Left ventricle myocardium inferior (tissue), 1 donor: ENCODE measurements at regions not wholly inside any gene's neighbourhood (a gene's known extent, or its start where the extent isn't known, plus 50 kb on each side); places are given as distances from the start of the nearest gene placed in this dataset.

ENCODE experiments used
- DNase-seq: peaks from one replicate; pipeline ENCODE4 v3.0.0-alpha.2; 2020
- H3K27ac ChIP-seq: fragments of 200-600 bp; replicated peaks from 2 replicates; pipeline ENCODE4 v1.8.0; 2021
- H3K27me3 ChIP-seq: fragments of 200-600 bp; 2 replicates; pipeline ENCODE4 v1.8.0; 2021; ENCODE audit warnings: low read depth
- H3K36me3 ChIP-seq: fragments of 200-600 bp; 2 replicates; pipeline ENCODE4 v1.8.0; 2021
- H3K4me1 ChIP-seq: fragments of 200-600 bp; 2 replicates; pipeline ENCODE4 v1.8.0; 2021
- H3K4me3 ChIP-seq: fragments of 200-600 bp; 2 replicates; pipeline ENCODE4 v1.8.0; 2021; ENCODE audit warnings: mild to moderate bottlenecking, moderate library complexity
- H3K9me3 ChIP-seq: fragments of 200-600 bp; replicated peaks from 2 replicates; pipeline ENCODE4 v1.8.0; 2021
- intact Hi-C: fragments of 100-400 bp; cut with micrococcal nuclease; formaldehyde crosslinking; loops from one replicate; pipeline ENCODE4 v1.11.0; 2022
- TF ChIP-seq, protein P1 (sequence below): fragments of 200-600 bp; IDR thresholded peaks from 2 replicates; pipeline ENCODE4 v1.8.0; 2021; ENCODE audit warnings: antibody characterized with exemption, mild to moderate bottlenecking, borderline replicate concordance
- donor health status: DM: no; HTN: yes; CAD: no; lungs with severe emphysema.

DNA sequence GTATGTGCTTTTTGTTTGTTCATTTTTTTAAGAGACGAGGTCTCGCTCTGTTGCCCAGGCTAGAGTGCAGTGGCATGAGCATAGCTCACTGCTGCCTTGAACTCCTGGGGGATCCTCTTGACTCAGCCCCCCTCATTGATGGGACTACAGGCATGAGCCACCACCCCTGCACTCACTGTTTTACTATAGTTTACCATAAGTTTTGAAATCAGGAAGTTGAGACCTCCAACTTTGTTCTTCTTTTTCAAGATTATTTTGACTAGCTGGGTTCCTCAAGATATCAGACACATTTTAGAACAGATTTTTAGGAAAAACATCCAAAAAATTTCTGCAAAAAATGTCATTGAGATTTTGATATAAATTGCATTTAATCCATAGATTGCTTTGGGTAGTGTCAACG lies 120.4 kb upstream of the FGGY start:
- Histone ChIP-seq H3K27ac (no peak overlapping the region), H3K27me3 (no peaks in the 10 kb centered on the region), H3K9me3 (peaks cover 4% of the 10 kb centered on the region), H3K4me3 (no peak overlapping the region), H3K36me3 (no peaks in the 10 kb centered on the region), H3K4me1 (peaks cover 12% of the 10 kb centered on the region)
- no peak for DNase-seq
- TF ChIP-seq, protein P1, sequence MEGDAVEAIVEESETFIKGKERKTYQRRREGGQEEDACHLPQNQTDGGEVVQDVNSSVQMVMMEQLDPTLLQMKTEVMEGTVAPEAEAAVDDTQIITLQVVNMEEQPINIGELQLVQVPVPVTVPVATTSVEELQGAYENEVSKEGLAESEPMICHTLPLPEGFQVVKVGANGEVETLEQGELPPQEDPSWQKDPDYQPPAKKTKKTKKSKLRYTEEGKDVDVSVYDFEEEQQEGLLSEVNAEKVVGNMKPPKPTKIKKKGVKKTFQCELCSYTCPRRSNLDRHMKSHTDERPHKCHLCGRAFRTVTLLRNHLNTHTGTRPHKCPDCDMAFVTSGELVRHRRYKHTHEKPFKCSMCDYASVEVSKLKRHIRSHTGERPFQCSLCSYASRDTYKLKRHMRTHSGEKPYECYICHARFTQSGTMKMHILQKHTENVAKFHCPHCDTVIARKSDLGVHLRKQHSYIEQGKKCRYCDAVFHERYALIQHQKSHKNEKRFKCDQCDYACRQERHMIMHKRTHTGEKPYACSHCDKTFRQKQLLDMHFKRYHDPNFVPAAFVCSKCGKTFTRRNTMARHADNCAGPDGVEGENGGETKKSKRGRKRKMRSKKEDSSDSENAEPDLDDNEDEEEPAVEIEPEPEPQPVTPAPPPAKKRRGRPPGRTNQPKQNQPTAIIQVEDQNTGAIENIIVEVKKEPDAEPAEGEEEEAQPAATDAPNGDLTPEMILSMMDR = no peak
- intact Hi-C loops = no loop called here

DNA sequence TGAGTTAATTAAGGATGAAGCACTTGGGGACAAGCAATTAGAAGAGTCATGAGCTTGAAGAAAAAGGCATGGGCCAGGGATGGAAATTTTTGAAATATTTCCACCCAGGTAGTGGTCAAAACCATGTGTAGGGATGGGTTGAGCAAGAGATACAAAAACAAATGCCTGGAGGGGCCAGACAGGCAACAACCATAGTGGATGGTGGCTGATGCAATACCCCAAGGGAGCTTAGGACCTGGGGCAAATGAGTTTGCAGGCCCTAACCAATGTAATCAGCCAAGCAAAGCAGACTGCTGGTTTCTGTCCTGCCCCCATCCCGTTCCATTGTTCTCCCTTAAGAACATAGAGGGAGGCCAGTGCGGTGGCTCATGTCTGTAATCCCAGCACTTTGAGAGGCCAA lies 119.1 kb upstream of the FGGY start:
- DNase-seq = no peak
- peaks cover 4% of the 10 kb centered on the region for H3K9me3 ChIP-seq
- TF ChIP-seq, protein P1 = no peak
- H3K27me3 ChIP-seq = no peaks in the 10 kb centered on the region
- intact Hi-C loops = no loop called here
- H3K27ac ChIP-seq = peak overlapping the region; percentile 52
- peaks cover 12% of the 10 kb centered on the region for H3K4me1 ChIP-seq
- no peak overlapping the region for H3K4me3 ChIP-seq
- no peaks in the 10 kb centered on the region for H3K36me3 ChIP-seq

DNA sequence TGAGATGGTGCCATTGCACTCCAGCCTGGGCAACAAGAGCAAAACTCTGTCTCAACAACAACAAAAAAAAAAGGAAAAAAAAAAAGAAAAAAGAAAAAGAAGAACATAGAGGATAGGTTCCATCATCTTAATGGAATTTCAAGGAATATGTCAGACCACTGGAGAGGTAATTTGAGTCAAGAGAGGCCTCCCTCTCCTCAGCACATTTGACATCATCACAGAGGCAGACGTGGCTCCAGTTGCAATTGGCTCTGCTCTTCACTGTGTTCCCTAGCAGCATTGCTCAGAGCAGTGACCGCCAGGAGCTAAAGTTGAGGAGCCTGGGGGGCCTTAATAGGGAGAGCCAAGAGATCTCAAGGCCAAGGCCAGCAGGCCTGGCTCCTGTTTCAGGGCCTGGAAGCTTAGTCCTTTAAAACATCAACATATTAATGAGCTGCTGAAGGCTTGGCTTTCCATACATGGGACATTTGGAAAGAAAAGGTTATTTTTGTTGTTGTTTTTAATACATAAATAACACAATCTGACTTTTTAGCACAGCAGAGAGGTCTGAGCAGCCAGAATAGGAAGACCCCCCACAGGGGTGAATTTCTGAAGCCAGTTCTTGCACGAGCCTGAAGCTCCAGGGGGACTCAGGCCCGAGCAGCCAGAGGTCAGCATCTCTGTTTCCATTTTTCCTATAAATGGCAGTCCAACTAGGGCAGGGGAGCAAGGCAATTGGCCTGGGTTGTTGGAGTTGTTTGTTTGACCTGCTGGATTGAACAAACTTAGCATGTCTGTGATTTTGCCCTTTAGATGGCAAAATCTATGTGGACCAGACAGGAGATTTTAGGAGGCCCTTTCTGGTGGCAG lies 118.3 kb upstream of the FGGY start:
- peaks cover 4% of the 10 kb centered on the region for H3K9me3 ChIP-seq
- H3K4me3 ChIP-seq = no peak overlapping the region
- H3K27me3 ChIP-seq = no peaks in the 10 kb centered on the region
- TF ChIP-seq, protein P1 = no peak
- peak overlapping the region; percentile 52 for H3K27ac ChIP-seq
- DNase-seq = peak; percentile 46
- H3K36me3 ChIP-seq = no peaks in the 10 kb centered on the region
- intact Hi-C loops = no loop called here
- peaks cover 12% of the 10 kb centered on the region for H3K4me1 ChIP-seq

DNA sequence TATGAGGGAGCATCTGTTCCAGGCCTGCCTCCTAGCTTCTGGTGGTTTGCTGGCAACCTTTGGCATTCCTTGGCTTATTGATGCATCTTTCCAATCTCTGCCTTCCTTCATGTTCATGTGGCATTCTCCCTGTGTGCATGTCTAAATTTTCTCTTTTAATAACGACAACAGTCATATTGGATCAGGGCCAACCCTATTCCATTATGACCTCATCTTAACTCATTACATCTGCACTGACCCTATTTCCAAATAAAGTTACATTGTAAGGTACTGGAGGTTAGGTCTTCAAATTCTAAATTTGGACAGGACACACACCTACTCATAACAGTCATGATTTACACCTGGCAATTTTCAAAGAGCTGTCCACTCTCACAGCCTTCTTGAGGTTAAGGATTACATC lies 117.2 kb upstream of the FGGY start:
- H3K27ac ChIP-seq = peak overlapping the region; percentile 52
- no peaks in the 10 kb centered on the region for H3K36me3 ChIP-seq
- H3K27me3 ChIP-seq = no peaks in the 10 kb centered on the region
- no peak for DNase-seq
- H3K4me1 ChIP-seq = peaks cover 12% of the 10 kb centered on the region
- no peak overlapping the region for H3K4me3 ChIP-seq
- peaks cover 4% of the 10 kb centered on the region for H3K9me3 ChIP-seq
- intact Hi-C loops = no loop called here
- TF ChIP-seq, protein P1 = no peak

DNA sequence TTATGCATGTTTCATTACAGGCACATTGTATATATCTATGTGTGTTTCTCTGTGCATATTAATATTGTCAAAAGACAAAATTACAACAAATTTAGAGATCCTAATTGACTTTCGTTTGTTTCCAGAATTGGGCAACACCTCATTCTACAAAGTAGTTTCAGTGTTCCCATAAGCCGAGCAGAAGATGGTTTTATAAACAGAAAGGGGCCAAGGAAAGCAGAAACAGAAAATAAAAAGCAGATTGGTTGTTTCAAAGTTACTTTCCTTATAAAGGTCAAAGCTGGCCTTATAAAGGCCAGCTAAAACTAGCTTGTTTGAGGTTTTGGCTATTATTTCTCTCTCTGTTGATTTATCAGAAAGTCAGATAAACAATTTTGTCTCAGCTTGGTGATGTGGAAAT lies 116.2 kb upstream of the FGGY start:
- DNase-seq = no peak
- H3K4me3 ChIP-seq = no peak overlapping the region
- H3K9me3 ChIP-seq = peaks cover 4% of the 10 kb centered on the region
- H3K27ac ChIP-seq = peak overlapping the region; percentile 52
- no peaks in the 10 kb centered on the region for H3K27me3 ChIP-seq
- H3K4me1 ChIP-seq = peaks cover 12% of the 10 kb centered on the region
- H3K36me3 ChIP-seq = no peaks in the 10 kb centered on the region
- intact Hi-C loops = no loop called here
- TF ChIP-seq, protein P1 = no peak
